Panc1 (cell line): ENCODE measurements at regions not wholly inside any gene's neighbourhood (a gene's known extent, or its start where the extent isn't known, plus 50 kb on each side); places are given as distances from the start of the nearest gene placed in this dataset.

Source experiments
- ATAC-seq: fragments of 200-7000 bp; cut with Tn5 transposase; 2 replicates; pipeline ENCODE4 v1.9.1; 2020; ENCODE audit warnings: mild to moderate bottlenecking, moderate library complexity
- BruUV-seq: library from RNA; stranded (reverse); fragments of 400-500 nt; replicated peaks from 2 replicates; lab custom pipeline; 2021; lab: Mats Ljungman, UMichigan
- CTCF ChIA-PET: fragments of 300-600 bp; sonication (Branson Sonifier 250); formaldehyde crosslinking; loops from one replicate; lab custom pipeline; 2022; ENCODE audit warnings: antibody characterized with exemption; lab: Charles Lee
- POLR2A ChIA-PET: fragments of 300-600 bp; sonication (Branson Sonifier 250); formaldehyde crosslinking; loops from one replicate; lab custom pipeline; 2022; ENCODE audit warnings: antibody characterized with exemption; lab: Charles Lee
- DNase-seq: peaks from one replicate; pipeline ENCODE4 v3.0.0-alpha.2; 2010; ENCODE audit warnings: low read depth, low spot score
- H3K27ac ChIP-seq: 2 replicates; pipeline ENCODE4 v1.5.1; 2011; ENCODE audit warnings: mild to moderate bottlenecking, low read length, inconsistent platforms
- H3K27me3 ChIP-seq: fragments of 200-500 bp; sonication (Bioruptor generic); 2 replicates; pipeline ENCODE4 v1.6.0; 2014; ENCODE audit warnings: low read length, inconsistent platforms; ENCODE audit not compliant: control insufficient read depth, insufficient read depth
- H3K36me3 ChIP-seq: fragments of 200-500 bp; sonication (Bioruptor generic); 2 replicates; pipeline ENCODE4 v1.5.1; 2014; ENCODE audit warnings: inconsistent platforms, mild to moderate bottlenecking, low read length, moderate library complexity; ENCODE audit not compliant: control insufficient read depth, insufficient read depth
- H3K4me1 ChIP-seq: 2 replicates; pipeline ENCODE4 v1.5.1; 2011; ENCODE audit warnings: inconsistent platforms, mild to moderate bottlenecking, low read length, moderate library complexity; ENCODE audit not compliant: control insufficient read depth, insufficient read depth
- H3K4me3 ChIP-seq, 2 experiments: 2 replicates each; pipeline ENCODE4 v1.5.1; 2011 to 2012; ENCODE audit warnings: low read depth in 2 of 2, low read length in 2 of 2, mild to moderate bottlenecking in 2 of 2, inconsistent platforms in 1 of 2, moderate library complexity in 1 of 2
- H3K9me3 ChIP-seq: fragments of 200-500 bp; sonication (Bioruptor generic); 2 replicates; pipeline ENCODE4 v1.5.1; 2014; ENCODE audit warnings: low read depth, mild to moderate bottlenecking, inconsistent platforms, low read length, moderate library complexity; ENCODE audit not compliant: control insufficient read depth, insufficient read depth
- CTCF ChIP-seq: fragments of 450-650 bp; IDR thresholded peaks from 2 replicates; pipeline ENCODE4 v1.5.1; 2017; ENCODE audit warnings: mild to moderate bottlenecking
- POLR2AphosphoS5 ChIP-seq: IDR thresholded peaks from 2 replicates; pipeline ENCODE4 v1.6.1; 2012; ENCODE audit warnings: mild to moderate bottlenecking, low read depth, low read length, moderate library complexity
- REST ChIP-seq, 2 experiments: IDR thresholded peaks; 2 replicates each; pipeline ENCODE4 v1.6.1; 2011 to 2012; ENCODE audit warnings: low read depth in 2 of 2, control low read depth in 1 of 2, low read length in 1 of 2, mild to moderate bottlenecking in 1 of 2, moderate library complexity in 1 of 2; ENCODE audit not compliant: insufficient read depth in 1 of 2
- SIN3A ChIP-seq: IDR thresholded peaks from 2 replicates; pipeline ENCODE4 v1.6.1; 2012; ENCODE audit warnings: low read depth, mild to moderate bottlenecking, low read length, moderate library complexity, borderline replicate concordance; ENCODE audit not compliant: insufficient read depth
- TCF7L2 ChIP-seq: IDR thresholded peaks from 2 replicates; pipeline ENCODE4 v1.6.1; 2011; ENCODE audit warnings: mild to moderate bottlenecking, low read depth, low read length, inconsistent platforms
- in situ Hi-C: cut with HindIII; loops from 2 replicates; pipeline ENCODE4 v1.10.0; 2016; ENCODE audit warnings: low sequenced_read_pairs, low pct_unique_long_range_greater_than_20kb
- intact Hi-C: fragments of 100-400 bp; cut with micrococcal nuclease; formaldehyde crosslinking; loops from one replicate; pipeline ENCODE4 v1.10.0; 2022; ENCODE audit not compliant: unreplicated experiment

DNA sequence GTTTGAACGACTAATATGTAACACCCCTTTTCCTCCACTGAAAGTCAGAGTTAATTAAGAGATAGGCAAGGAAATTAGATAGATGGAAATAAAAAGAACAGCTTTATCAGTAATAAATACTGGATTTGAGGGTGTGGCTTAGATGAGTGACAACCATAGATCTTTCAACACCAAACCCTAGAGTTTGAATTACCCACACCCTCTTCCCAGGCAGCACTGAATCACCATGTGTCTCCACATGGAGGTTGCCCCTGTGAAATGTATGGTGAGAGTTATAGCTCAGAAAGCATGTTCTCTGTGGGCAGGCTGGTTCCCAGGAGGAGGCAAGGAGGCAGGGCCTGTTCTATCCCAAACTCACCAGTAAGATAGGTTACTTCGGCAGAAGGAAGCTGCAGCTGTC lies 69.7 kb downstream of the TMEM174 start:
- CTCF ChIA-PET, result no interaction called here
- no peak for ATAC-seq
- POLR2A ChIA-PET, result interaction anchor here (0.5 kb wide), 1 partner anchor 218 kb away, joined by 11 read pairs; no protein-coding TSS in a partner anchor

DNA sequence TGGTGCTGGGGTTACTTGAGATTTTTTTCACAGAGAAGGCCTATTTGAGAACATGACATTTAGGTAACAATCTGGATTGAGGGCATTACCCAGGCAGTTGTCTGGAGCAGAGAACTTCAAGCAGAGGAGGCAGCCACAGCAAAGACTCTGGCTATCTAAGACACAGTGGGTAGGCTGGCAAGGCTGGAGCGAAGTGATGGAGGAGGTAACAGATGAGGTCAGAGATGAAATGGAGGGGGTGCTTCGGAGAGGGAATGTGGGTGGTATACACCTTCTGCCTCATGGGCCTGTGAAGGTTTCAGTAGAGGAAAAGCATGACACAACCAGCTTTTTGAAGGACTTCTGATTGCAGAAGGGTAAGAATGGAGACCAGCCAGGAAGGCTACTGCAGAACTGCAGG lies 65.9 kb downstream of the TMEM174 start:
- no peak for ATAC-seq
- CTCF ChIA-PET, result no interaction called here

More for the DNA sequence above, 69.7 kb downstream of the TMEM174 start:
- DNase-seq, result no peak
- Histone ChIP-seq H3K9me3 (no peaks in the 10 kb centered on the region), H3K27ac (no peak overlapping the region), H3K4me1 (no peaks in the 10 kb centered on the region), H3K27me3 (no peaks in the 10 kb centered on the region), H3K4me3 (no peak overlapping the region), H3K36me3 (no peaks in the 10 kb centered on the region)
- in situ Hi-C loops, result no loop called here
- no TSS peak for BruUV-seq
- no peak for TF ChIP-seq CTCF
- TF ChIP-seq TCF7L2, result no peak
- TF ChIP-seq REST (IDR thresholded peaks at IDR 0.05; ENCODE audit: insufficient read depth in 1 of 2, low read depth in 2 of 2, low read length in 1 of 2), result no peak
- TF ChIP-seq SIN3A, result no peak
- no peak for TF ChIP-seq POLR2AphosphoS5
- intact Hi-C loops, result no loop called here

More for the DNA sequence above, 65.9 kb downstream of the TMEM174 start:
- no peak overlapping the region for H3K27ac ChIP-seq
- no peaks in the 10 kb centered on the region for H3K36me3 ChIP-seq
- in situ Hi-C loops (no loop called here), intact Hi-C loops (no loop called here)
- BruUV-seq, result no TSS peak
- H3K4me1 ChIP-seq, result no peaks in the 10 kb centered on the region
- no peaks in the 10 kb centered on the region for H3K9me3 ChIP-seq
- no peak for DNase-seq
- TF ChIP-seq TCF7L2, result no peak
- no peak for TF ChIP-seq REST (IDR thresholded peaks at IDR 0.05; ENCODE audit: insufficient read depth in 1 of 2, low read depth in 2 of 2, low read length in 1 of 2)
- TF ChIP-seq CTCF, result no peak
- no peak for TF ChIP-seq POLR2AphosphoS5
- no peak for TF ChIP-seq SIN3A
- no peak overlapping the region for H3K4me3 ChIP-seq
- no peaks in the 10 kb centered on the region for H3K27me3 ChIP-seq
- POLR2A ChIA-PET, result no interaction called here
